Central memory CD8-positive, alpha-beta T cell (primary cell): ENCODE measurements at regions not wholly inside any gene's neighbourhood (a gene's known extent, or its start where the extent isn't known, plus 50 kb on each side); places are given as distances from the start of the nearest gene placed in this dataset.

Source experiments
- ATAC-seq: fragments of 150-1000 bp; cut with Tn5 transposase; replicated peaks from 2 replicates; pipeline ENCODE4 v1.10.0; 2022; ENCODE audit warnings: mild to moderate bottlenecking, moderate FRiP score, moderate number of reproducible peaks; ENCODE audit not compliant: poor library complexity, severe bottlenecking; ENCODE audit errors: extremely low read depth
- DNase-seq, 2 donors: peaks; one replicate each; pipeline ENCODE4 v3.0.0; 2021; ENCODE audit warnings: low spot score in 2 of 2
- H3K27ac Mint-ChIP-seq: one replicate; pipeline ENCODE4 v1.8.0; 2022; ENCODE audit warnings: low read depth, mild to moderate bottlenecking, moderate library complexity, mixed read lengths
- H3K27me3 Mint-ChIP-seq: one replicate; pipeline ENCODE4 v1.8.0; 2022; ENCODE audit warnings: mixed read lengths
- H3K36me3 Mint-ChIP-seq: one replicate; pipeline ENCODE4 v1.8.0; 2022; ENCODE audit warnings: mild to moderate bottlenecking, moderate library complexity, mixed read lengths; ENCODE audit not compliant: insufficient read depth
- H3K4me1 Mint-ChIP-seq: one replicate; pipeline ENCODE4 v1.8.0; 2022; ENCODE audit warnings: mixed read lengths
- H3K4me3 Mint-ChIP-seq: one replicate; pipeline ENCODE4 v1.8.0; 2022; ENCODE audit warnings: mild to moderate bottlenecking, moderate library complexity, mixed read lengths
- H3K9me3 Mint-ChIP-seq: one replicate; pipeline ENCODE4 v1.8.0; 2022; ENCODE audit warnings: mixed read lengths

GRCh38 chr6:163731215-163732013 is 316.9 kb downstream of the QKI start:
- ATAC-seq = no peak
- no peak for DNase-seq
- peaks cover 11% of the 10 kb centered on the region for H3K27me3 Mint-ChIP-seq
- H3K4me1 Mint-ChIP-seq = no peaks in the 10 kb centered on the region
- no peaks in the 10 kb centered on the region for H3K9me3 Mint-ChIP-seq
- no peaks in the 10 kb centered on the region for H3K36me3 Mint-ChIP-seq
- H3K27ac Mint-ChIP-seq = no peak overlapping the region
- H3K4me3 Mint-ChIP-seq = no peak overlapping the region

- Mint-ChIP-seq H3K9me3 (no peaks in the 10 kb centered on the region), H3K27ac (no peak overlapping the region), H3K4me3 (no peak overlapping the region), H3K36me3 (no peaks in the 10 kb centered on the region), H3K4me1 (no peaks in the 10 kb centered on the region), H3K27me3 (peaks cover 11% of the 10 kb centered on the region)
- DNase-seq (no peak), ATAC-seq (no peak)
These were observed 316.0 kb downstream of the QKI start for GRCh38 chr6:163730246-163731210.

- ATAC-seq = no peak
- Mint-ChIP-seq H3K27ac (no peak overlapping the region), H3K27me3 (peaks cover 11% of the 10 kb centered on the region), H3K9me3 (no peaks in the 10 kb centered on the region), H3K36me3 (no peaks in the 10 kb centered on the region), H3K4me3 (no peak overlapping the region), H3K4me1 (no peaks in the 10 kb centered on the region)
- no peak for DNase-seq
These were observed 314.8 kb downstream of the QKI start for GRCh38 chr6:163729127-163729872.

- Mint-ChIP-seq H3K4me3 (no peak overlapping the region), H3K27me3 (peaks cover 11% of the 10 kb centered on the region), H3K4me1 (no peaks in the 10 kb centered on the region), H3K9me3 (no peaks in the 10 kb centered on the region), H3K36me3 (no peaks in the 10 kb centered on the region), H3K27ac (no peak overlapping the region)
- DNase-seq (no peak), ATAC-seq (no peak)
These were observed 314.1 kb downstream of the QKI start for GRCh38 chr6:163728442-163729126.

- no peak overlapping the region for H3K4me3 Mint-ChIP-seq
- H3K36me3 Mint-ChIP-seq = no peaks in the 10 kb centered on the region
- no peaks in the 10 kb centered on the region for H3K9me3 Mint-ChIP-seq
- H3K27ac Mint-ChIP-seq = no peak overlapping the region
- H3K27me3 Mint-ChIP-seq = peaks cover 11% of the 10 kb centered on the region
- ATAC-seq (no peak), DNase-seq (no peak)
- H3K4me1 Mint-ChIP-seq = no peaks in the 10 kb centered on the region
These were observed 311.6 kb downstream of the QKI start for GRCh38 chr6:163726037-163726695.

GRCh38 chr6:163725008-163725941 is 310.8 kb downstream of the QKI start:
- Mint-ChIP-seq H3K36me3 (no peaks in the 10 kb centered on the region), H3K27me3 (peaks cover 11% of the 10 kb centered on the region), H3K4me3 (no peak overlapping the region), H3K27ac (no peak overlapping the region), H3K9me3 (no peaks in the 10 kb centered on the region), H3K4me1 (no peaks in the 10 kb centered on the region)
- DNase-seq (no peak), ATAC-seq (no peak)

- Mint-ChIP-seq H3K9me3 (no peaks in the 10 kb centered on the region), H3K27me3 (peaks cover 3% of the 10 kb centered on the region), H3K4me1 (no peaks in the 10 kb centered on the region), H3K27ac (no peak overlapping the region), H3K4me3 (no peak overlapping the region), H3K36me3 (no peaks in the 10 kb centered on the region)
- ATAC-seq (no peak), DNase-seq (no peak)
These were observed 309.7 kb downstream of the QKI start for GRCh38 chr6:163724196-163724595.

GRCh38 chr6:163723759-163724158 is 309.2 kb downstream of the QKI start:
- H3K9me3 Mint-ChIP-seq = no peaks in the 10 kb centered on the region
- H3K4me3 Mint-ChIP-seq = no peak overlapping the region
- no peaks in the 10 kb centered on the region for H3K4me1 Mint-ChIP-seq
- no peak for DNase-seq
- H3K27me3 Mint-ChIP-seq = no peaks in the 10 kb centered on the region
- no peak for ATAC-seq
- no peak overlapping the region for H3K27ac Mint-ChIP-seq
- H3K36me3 Mint-ChIP-seq = no peaks in the 10 kb centered on the region

GRCh38 chr6:163721922-163722692 is 307.6 kb downstream of the QKI start:
- DNase-seq = no peak
- no peaks in the 10 kb centered on the region for H3K9me3 Mint-ChIP-seq
- no peak overlapping the region for H3K4me3 Mint-ChIP-seq
- no peak overlapping the region for H3K27ac Mint-ChIP-seq
- H3K4me1 Mint-ChIP-seq = no peaks in the 10 kb centered on the region
- H3K36me3 Mint-ChIP-seq = no peaks in the 10 kb centered on the region
- no peaks in the 10 kb centered on the region for H3K27me3 Mint-ChIP-seq
- ATAC-seq = no peak

GRCh38 chr6:163721435-163721834 is 306.9 kb downstream of the QKI start:
- Mint-ChIP-seq H3K36me3 (no peaks in the 10 kb centered on the region), H3K27ac (no peak overlapping the region), H3K4me3 (no peak overlapping the region), H3K4me1 (no peaks in the 10 kb centered on the region), H3K9me3 (no peaks in the 10 kb centered on the region), H3K27me3 (no peaks in the 10 kb centered on the region)
- DNase-seq = no peak
- ATAC-seq = no peak
